ENCODE measurements at regions not wholly inside any gene's neighbourhood (a gene's known extent, or its start where the extent isn't known, plus 50 kb on each side); places are given as distances from the start of the nearest gene placed in this dataset.

GRCh38 chr5:82417776-82418607 lies 139.8 kb upstream of the RPS23 start:
- no peak for DNase-seq

GRCh38 chr5:82416512-82416911 lies 138.4 kb upstream of the RPS23 start:
- DNase-seq, result no peak

GRCh38 chr5:82414041-82414388 lies 135.9 kb upstream of the RPS23 start:
- DNase-seq, result no peak

- no peak for DNase-seq
Measured at GRCh38 chr5:82413302-82414040, 135.3 kb upstream of the RPS23 start.

- no peak for DNase-seq
Measured at GRCh38 chr5:82408033-82408432, 129.9 kb upstream of the RPS23 start.

GRCh38 chr5:82406205-82406773 lies 128.1 kb upstream of the RPS23 start:
- DNase-seq, result no peak

- no peak for DNase-seq
Measured at GRCh38 chr5:82405618-82406204, 127.6 kb upstream of the RPS23 start.

- DNase-seq, result no peak
Measured at GRCh38 chr5:82405161-82405560, 127.0 kb upstream of the RPS23 start.

- no peak for DNase-seq
Measured at GRCh38 chr5:82404382-82404945, 126.3 kb upstream of the RPS23 start.

- DNase-seq, result no peak
Measured at GRCh38 chr5:82403724-82404123, 125.6 kb upstream of the RPS23 start.

GRCh38 chr5:82403026-82403425 lies 124.9 kb upstream of the RPS23 start:
- no peak for DNase-seq

- no peak for DNase-seq
Measured at GRCh38 chr5:82399111-82399510, 121.0 kb upstream of the RPS23 start.

- no peak for DNase-seq
Measured at GRCh38 chr5:82397741-82398320, 119.7 kb upstream of the RPS23 start.

GRCh38 chr5:82396871-82397514 lies 118.8 kb upstream of the RPS23 start:
- DNase-seq, result no peak

GRCh38 chr5:82396396-82396795 lies 118.2 kb upstream of the RPS23 start:
- DNase-seq, result no peak

GRCh38 chr5:82393951-82394350 lies 115.8 kb upstream of the RPS23 start:
- DNase-seq, result no peak

- DNase-seq, result no peak
Measured at GRCh38 chr5:82390088-82390487, 111.9 kb upstream of the RPS23 start.

GRCh38 chr5:82389347-82389746 lies 111.2 kb upstream of the RPS23 start:
- no peak for DNase-seq

- DNase-seq, result no peak
Measured at GRCh38 chr5:82388181-82388580, 110.0 kb upstream of the RPS23 start.

GRCh38 chr5:82387819-82388166 lies 109.6 kb upstream of the RPS23 start:
- no peak for DNase-seq

- no peak for DNase-seq
Measured at GRCh38 chr5:82387001-82387818, 109.1 kb upstream of the RPS23 start.

- DNase-seq, result no peak
Measured at GRCh38 chr5:82386576-82386975, 108.4 kb upstream of the RPS23 start.

All from activated effector memory CD4-positive, alpha-beta T cell treated with Interleukin-2 at 50 U/mL for 16 hours (primary cell).